ENCODE measurements at regions not wholly inside any gene's neighbourhood (a gene's known extent, or its start where the extent isn't known, plus 50 kb on each side); places are given as distances from the start of the nearest gene placed in this dataset.

DNA sequence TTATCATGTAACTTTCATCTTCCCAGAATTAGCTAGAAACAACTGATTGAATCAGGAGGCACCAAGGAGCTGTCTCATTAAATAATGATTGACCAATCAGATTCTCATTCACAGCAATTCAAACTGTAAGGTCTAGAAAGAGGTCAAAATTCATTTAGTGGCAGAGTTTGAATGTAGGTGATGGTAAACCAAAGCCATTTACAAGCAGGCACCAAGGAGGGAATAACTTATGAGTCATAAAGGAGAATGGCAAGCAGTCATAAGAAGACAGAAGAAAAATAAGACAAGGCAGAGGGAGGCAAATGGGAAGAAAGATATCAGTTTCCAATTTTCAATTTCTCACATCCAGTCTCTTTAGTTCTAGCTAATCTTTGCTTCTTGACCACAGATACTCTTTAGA, 52.9 kb upstream of the DEFB112 start:
- DNase-seq = no peak

- no peak for DNase-seq
Measured at GRCh38 chr6:50110587-50110986, 60.9 kb upstream of the DEFB112 start.

- DNase-seq = no peak
Measured at GRCh38 chr6:50112981-50113857, 63.5 kb upstream of the DEFB112 start.

- no peak for DNase-seq
Measured at GRCh38 chr6:50116390-50116789, 66.7 kb upstream of the DEFB112 start.

- no peak for DNase-seq
Measured at GRCh38 chr6:50116797-50117542, 67.2 kb upstream of the DEFB112 start.

GRCh38 chr6:50120300-50120699, 70.6 kb upstream of the DEFB112 start:
- no peak for DNase-seq

- no peak for DNase-seq
Measured at GRCh38 chr6:50123688-50124087, 74.0 kb upstream of the DEFB112 start.

- no peak for DNase-seq
Measured at GRCh38 chr6:50124572-50124971, 74.8 kb upstream of the DEFB112 start.

GRCh38 chr6:50128420-50129005, 78.8 kb upstream of the DEFB112 start:
- DNase-seq = peak; percentile 37

- DNase-seq = no peak
Measured at GRCh38 chr6:50135968-50136367, 86.2 kb upstream of the DEFB112 start.

DNA sequence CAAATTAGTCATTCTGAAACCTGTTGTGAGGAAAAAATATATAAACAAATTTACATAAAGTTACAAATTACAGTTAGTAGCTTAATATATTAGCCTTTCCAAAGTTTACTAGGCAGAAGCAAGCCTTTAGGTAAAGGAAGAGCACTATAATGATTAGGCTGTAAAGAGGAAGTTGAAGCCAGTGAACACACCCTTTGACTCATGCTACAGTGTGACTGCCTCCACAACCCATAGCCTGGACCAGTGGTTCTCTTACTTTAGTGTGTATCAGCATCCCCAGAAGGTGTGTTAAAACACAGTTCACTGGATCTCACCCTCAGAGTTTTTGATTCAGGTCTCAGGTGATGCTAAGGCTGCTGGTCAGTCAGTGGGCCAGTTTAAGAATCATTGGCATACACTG, 91.4 kb upstream of the DEFB112 start:
- no peak for DNase-seq

- DNase-seq = no peak
Measured at GRCh38 chr6:50143011-50143719, 93.4 kb upstream of the DEFB112 start.

DNA sequence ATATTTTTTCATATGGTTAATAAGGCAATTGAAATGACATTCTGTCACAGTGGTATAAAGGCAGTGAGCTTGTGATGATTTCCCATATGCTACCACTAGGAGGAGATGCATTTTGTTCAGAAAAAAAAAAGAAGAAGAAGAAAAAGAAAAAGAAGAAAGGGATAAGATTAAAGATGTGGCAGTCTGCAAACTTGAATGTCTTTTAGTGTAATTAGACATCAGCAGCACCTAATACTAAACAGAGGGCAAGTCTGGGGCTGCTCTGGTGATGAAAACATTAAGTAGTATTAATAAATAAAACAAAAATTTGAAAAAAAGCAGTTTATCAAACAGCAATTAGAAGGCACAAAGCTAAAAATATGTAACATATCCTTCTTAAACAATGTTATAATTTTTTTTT, 95.4 kb upstream of the DEFB112 start:
- DNase-seq = peak; percentile 12

- no peak for DNase-seq
Measured at GRCh38 chr6:50147371-50147770, 97.6 kb upstream of the DEFB112 start.

DNA sequence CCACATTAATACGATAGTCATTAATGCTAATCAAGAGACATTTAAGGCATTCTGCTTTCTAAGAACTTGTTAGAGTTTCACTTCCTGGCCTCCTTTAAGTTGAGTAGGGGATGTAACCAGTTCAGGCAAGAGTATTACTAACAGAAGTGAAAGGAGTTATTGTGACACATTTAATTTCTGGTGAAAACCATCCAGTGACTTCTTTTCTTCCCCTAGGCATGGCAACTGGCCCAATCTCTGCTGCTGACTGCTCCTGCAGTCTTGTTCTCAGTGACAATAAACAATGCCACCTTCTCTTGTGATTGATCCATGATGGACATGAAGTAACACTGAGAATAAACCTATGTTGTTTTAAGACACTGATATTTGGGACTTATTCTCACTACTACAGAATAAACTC, 130.9 kb upstream of the DEFB112 start:
- DNase-seq = no peak

GRCh38 chr6:50185006-50185405, 135.3 kb upstream of the DEFB112 start:
- no peak for DNase-seq

DNA sequence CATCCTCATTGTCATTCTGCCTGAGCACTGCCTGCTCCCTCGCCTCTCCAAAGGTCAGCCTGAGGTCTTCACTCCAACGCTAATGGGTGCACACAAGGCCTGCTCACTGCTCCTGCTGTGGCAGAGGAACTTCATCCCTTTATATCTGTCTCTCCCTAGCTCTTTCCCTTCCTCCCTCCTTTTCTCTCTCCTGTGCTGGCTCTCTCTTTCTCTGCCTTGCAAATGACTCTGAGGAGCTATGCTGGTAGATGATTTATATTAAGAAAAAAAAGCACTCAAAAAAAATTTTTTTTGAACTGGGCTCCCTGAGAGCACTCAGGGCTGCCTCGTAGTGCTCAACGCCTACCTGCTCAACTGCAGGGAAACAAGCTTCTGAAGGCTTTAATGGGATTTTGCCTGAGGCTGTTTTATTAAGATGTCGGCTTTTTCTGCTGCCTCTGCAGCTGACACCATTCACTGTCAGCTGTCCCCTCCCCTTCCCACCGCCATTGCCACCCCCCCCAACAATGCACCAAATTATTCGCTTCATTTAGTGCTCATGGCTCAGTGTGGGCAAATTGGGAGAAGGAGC, 137.7 kb upstream of the DEFB112 start:
- no peak for DNase-seq

DNA sequence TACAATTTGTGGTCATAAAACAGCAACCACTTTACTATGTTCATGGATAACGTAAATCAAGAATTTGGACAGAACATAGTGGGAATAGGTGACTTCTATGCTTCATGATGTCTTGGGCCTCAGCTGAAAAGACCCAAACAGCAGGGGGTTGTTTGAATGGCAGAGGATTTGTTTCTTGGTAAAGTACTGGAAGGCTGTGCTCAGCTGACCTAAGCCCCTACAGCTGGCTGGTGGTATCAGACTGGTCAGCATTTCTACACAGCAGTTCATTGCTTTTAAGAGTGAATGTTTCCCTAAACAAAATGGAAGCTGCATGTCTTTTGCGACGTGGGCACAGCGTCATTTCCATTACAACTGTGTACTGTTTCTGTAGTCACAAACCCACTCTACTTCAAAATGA, 148.5 kb upstream of the DEFB112 start:
- DNase-seq = no peak

DNA sequence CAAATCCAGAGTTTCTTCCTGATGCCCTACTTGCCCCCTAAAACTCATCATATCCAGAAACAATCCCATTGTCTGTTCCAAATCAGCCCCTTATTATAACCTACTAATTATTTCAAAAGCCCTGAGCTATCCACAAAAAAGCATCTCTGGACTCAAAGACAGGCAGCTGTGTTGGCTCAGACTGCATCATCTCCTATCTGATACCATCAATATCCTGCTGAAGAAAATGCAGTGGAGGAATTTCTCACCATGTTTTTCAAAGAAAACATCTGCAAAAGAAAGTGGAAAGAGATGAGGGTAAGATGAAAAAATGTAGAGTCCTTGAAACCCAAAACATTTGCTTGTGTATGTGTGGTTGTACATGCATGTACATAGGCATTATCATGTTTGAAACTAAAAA, 153.0 kb upstream of the DEFB112 start:
- DNase-seq = no peak

DNA sequence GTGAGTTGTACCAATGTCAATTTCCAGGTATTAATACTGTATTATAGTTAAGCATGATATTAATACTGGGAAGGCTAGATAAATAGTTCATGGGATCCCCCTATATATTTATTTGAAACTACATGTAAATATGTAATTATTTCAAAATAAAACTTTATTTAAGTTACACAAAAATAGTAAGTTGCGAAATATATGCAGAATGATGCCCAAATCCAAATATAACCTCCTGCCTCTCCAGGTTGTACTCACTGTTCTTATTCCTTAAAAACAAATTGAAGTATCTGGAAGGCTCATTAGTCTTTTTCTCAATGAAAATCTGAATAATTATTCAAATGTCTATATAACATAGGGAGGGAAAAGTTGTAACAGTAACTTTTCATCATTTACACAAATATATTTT, 161.9 kb upstream of the DEFB112 start:
- DNase-seq = no peak

DNA sequence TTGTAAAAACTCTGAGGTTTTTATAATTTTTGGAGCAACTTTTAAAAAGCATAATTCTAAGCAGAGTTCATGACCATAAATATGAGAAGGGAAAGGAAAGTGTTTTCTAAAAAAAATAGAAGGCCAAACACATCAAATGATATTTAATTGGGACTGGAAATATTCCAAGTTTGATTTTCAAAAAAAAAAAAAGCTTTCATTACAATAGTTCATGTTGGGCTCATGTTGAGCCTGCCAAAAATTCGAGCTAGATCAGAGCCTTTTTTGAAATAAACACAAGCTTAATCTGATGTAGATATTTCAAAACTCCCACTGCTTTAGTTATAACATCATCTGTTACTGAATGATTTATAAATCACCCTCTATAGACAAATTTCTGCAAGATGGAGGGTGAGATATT, 163.4 kb upstream of the DEFB112 start:
- DNase-seq = no peak

- no peak for DNase-seq
Measured at GRCh38 chr6:50214937-50215336, 165.2 kb upstream of the DEFB112 start.

DNA sequence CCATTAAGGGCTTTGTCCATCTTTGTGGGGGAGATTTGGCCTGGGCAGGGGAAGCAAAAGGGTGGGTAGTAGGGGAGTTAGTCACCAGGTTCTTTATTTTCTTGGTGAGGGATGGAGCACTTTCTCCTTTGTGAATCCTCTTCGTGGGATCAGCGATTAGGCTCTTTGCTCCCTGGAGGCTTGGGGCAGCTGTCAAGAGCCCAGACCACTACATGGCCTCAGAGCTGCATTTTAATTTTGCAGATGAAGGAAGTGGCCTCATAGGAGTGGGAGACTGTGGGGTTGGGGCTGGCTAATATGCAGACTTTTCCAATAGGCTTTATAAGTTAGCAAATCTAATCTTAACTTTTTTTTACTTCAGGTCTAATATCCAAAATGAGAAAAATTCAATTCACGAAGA, 168.1 kb upstream of the DEFB112 start:
- no peak for DNase-seq

Data from dermis blood vessel endothelial cell (primary cell).